ENCODE measurements at regions not wholly inside any gene's neighbourhood (a gene's known extent, or its start where the extent isn't known, plus 50 kb on each side); places are given as distances from the start of the nearest gene placed in this dataset.

- TF ChIP-seq CTCF (IDR thresholded peaks at IDR 0.05; ENCODE audit: extremely low read depth in 1 of 2, insufficient read depth in 1 of 2, low read depth in 1 of 2, low read length in 2 of 2) (no peak), POLR2A (IDR thresholded peaks at IDR 0.05; ENCODE audit: low read depth, low read length) (no peak)
Measured at GRCh38 chr11:129636926-129637325, 178.7 kb upstream of the TMEM45B start.

Measured in endothelial cell of umbilical vein (primary cell).